Prostate gland (tissue), 2 donors: ENCODE measurements at regions not wholly inside any gene's neighbourhood (a gene's known extent, or its start where the extent isn't known, plus 50 kb on each side); places are given as distances from the start of the nearest gene placed in this dataset.
"Not testable (repeated sequence)": the region's sequence is repeated elsewhere in the genome, so short reads cannot be mapped to it uniquely, and the experiment has no call there.

Experiments used
- DNase-seq: peaks from one replicate; pipeline ENCODE4 v3.0.0-alpha.2; 2019; ENCODE audit warnings: low spot score
- H3K27ac ChIP-seq, 2 donors: fragments of 200-600 bp; sonication (generic); 2 replicates each; pipeline ENCODE4 v1.5.1; 2017 to 2019
- H3K27me3 ChIP-seq: fragments of 200-600 bp; sonication (generic); replicated peaks from 2 replicates; pipeline ENCODE4 v1.5.1; 2019; ENCODE audit not compliant: insufficient read depth
- H3K36me3 ChIP-seq, 2 donors: fragments of 200-600 bp; sonication (generic); 1 replicate in 1 of 2; 2 replicates in 1 of 2; pipeline versions ENCODE4 v1.5.1 to v1.8.1; 2017 to 2019
- H3K4me1 ChIP-seq: fragments of 200-600 bp; sonication (generic); replicated peaks from 2 replicates; pipeline ENCODE4 v1.5.1; 2019
- H3K4me3 ChIP-seq, 2 donors: fragments of 200-600 bp; sonication (generic); 2 replicates each; pipeline ENCODE4 v1.5.1; 2017 to 2019
- H3K9me3 ChIP-seq: fragments of 200-600 bp; sonication (generic); 2 replicates; pipeline ENCODE4 v1.5.1; 2017
- CTCF ChIP-seq, 4 experiments: fragments of 200-600 bp in 2 of 4; fragments of 450-650 bp in 2 of 4; sonication (generic) in 2 of 4; IDR thresholded peaks; 1 replicate in 3 of 4; 2 replicates in 1 of 4; pipeline ENCODE4 v1.5.1; 2016 to 2019; ENCODE audit warnings: antibody characterized with exemption in 4 of 4, mild to moderate bottlenecking in 2 of 4, moderate library complexity in 2 of 4
- POLR2A ChIP-seq: fragments of 450-650 bp; IDR thresholded peaks from one replicate; pipeline ENCODE4 v1.6.1; 2016; ENCODE audit warnings: antibody characterized with exemption, mild to moderate bottlenecking
- POLR2AphosphoS5 ChIP-seq: sonication (generic); formaldehyde crosslinking; IDR thresholded peaks from one replicate; pipeline ENCODE4 v1.6.1; 2017; ENCODE audit warnings: antibody characterized with exemption
- WGBS: methylation state at CpG from one replicate; pipeline ENCODE4 v1.1.5; 2018; 5-methylcytosine and 5-hydroxymethylcytosine counted together
- intact Hi-C: fragments of 100-400 bp; cut with DNase I; formaldehyde crosslinking; loops from one replicate; pipeline ENCODE4 v1.14.2; 2022
- small RNA-seq, 2 donors: library from RNA; depleted of rRNA; stranded (forward); fragments of <200 nt; gene quantifications; one replicate each; pipeline ENCODE3, GENCODE V24; 2016

GRCh38 chr12:33944703-33945437 is 77.4 kb upstream of the ALG10 start:
- H3K27ac ChIP-seq, result no peak overlapping the region
- no peaks in the 10 kb centered on the region for H3K27me3 ChIP-seq
- intact Hi-C loops, result no loop called here
- no peak for TF ChIP-seq POLR2A
- no peak for TF ChIP-seq POLR2AphosphoS5
- no peak for TF ChIP-seq CTCF (IDR thresholded peaks at IDR 0.05)
- no peaks in the 10 kb centered on the region for H3K36me3 ChIP-seq
- H3K4me3 ChIP-seq, result no peak overlapping the region
- 83% methylated on average over 3 of the region's 3 CpGs for WGBS
- H3K9me3 ChIP-seq, result no peaks in the 10 kb centered on the region
- no peaks in the 10 kb centered on the region for H3K4me1 ChIP-seq
- no peak for DNase-seq

GRCh38 chr12:33945438-33945784 is 76.9 kb upstream of the ALG10 start:
- no peak for DNase-seq
- Histone ChIP-seq H3K27me3 (no peaks in the 10 kb centered on the region), H3K4me1 (no peaks in the 10 kb centered on the region), H3K27ac (no peak overlapping the region), H3K9me3 (no peaks in the 10 kb centered on the region), H3K4me3 (no peak overlapping the region), H3K36me3 (no peaks in the 10 kb centered on the region)
- WGBS, result 90% methylated on average over 6 of the region's 6 CpGs
- TF ChIP-seq POLR2A (no peak), CTCF (IDR thresholded peaks at IDR 0.05) (no peak), POLR2AphosphoS5 (no peak)
- intact Hi-C loops, result no loop called here

- intact Hi-C loops, H3K9me3 ChIP-seq: not testable (repeated sequence)
- 88% methylated on average over 7 of the region's 7 CpGs for WGBS
Observed at GRCh38 chr12:33966219-33966618, 56.1 kb upstream of the ALG10 start.

GRCh38 chr12:33967760-33968159 is 54.5 kb upstream of the ALG10 start:
- Histone ChIP-seq H3K36me3 (no peaks in the 10 kb centered on the region), H3K9me3 (no peaks in the 10 kb centered on the region), H3K4me3 (no peak overlapping the region), H3K4me1 (no peaks in the 10 kb centered on the region), H3K27ac (no peak overlapping the region), H3K27me3 (no peaks in the 10 kb centered on the region)
- TF ChIP-seq CTCF (IDR thresholded peaks at IDR 0.05), result no peak
- no peak for TF ChIP-seq POLR2A
- no peak for TF ChIP-seq POLR2AphosphoS5
- intact Hi-C loops, result no loop called here
- 69% methylated on average over 1 of the region's 1 CpG for WGBS
- no peak for DNase-seq

More at GRCh38 chr12:33966219-33966618, 56.1 kb upstream of the ALG10 start:
- not testable (repeated sequence) for H3K36me3 ChIP-seq, H3K4me3 ChIP-seq, H3K27ac ChIP-seq, H3K4me1 ChIP-seq, H3K27me3 ChIP-seq, DNase-seq

Small RNAs in the stretch of these regions (small RNA-seq; reads per million reads assigned to genes)
- 0 reads per million in 2 donors for gene RNU6-400P
- gene RNU6-472P, result 0 reads per million in 2 donors
